ENCODE measurements at regions not wholly inside any gene's neighbourhood (a gene's known extent, or its start where the extent isn't known, plus 50 kb on each side); places are given as distances from the start of the nearest gene placed in this dataset.

- no peak for TF ChIP-seq CTCF (IDR thresholded peaks at IDR 0.05; ENCODE audit: low read length)
- TF ChIP-seq EZH2 (IDR thresholded peaks at IDR 0.05; ENCODE audit: borderline replicate concordance, low read length), result no peak
Measured at GRCh38 chr17:71926746-71927398, 193.9 kb upstream of the SOX9 start.

All from OCI-LY1 (cell line).